GM19468 (cell line): ENCODE measurements at regions not wholly inside any gene's neighbourhood (a gene's known extent, or its start where the extent isn't known, plus 50 kb on each side); places are given as distances from the start of the nearest gene placed in this dataset.

Source experiments
- ATAC-seq: cut with Tn5 transposase; IDR thresholded peaks from one replicate; pipeline ENCODE4 v1.9.1; 2021; ENCODE audit warnings: mild to moderate bottlenecking, moderate library complexity, moderate number of reproducible peaks; ENCODE audit not compliant: unreplicated experiment; ENCODE audit errors: extremely low read depth

DNA sequence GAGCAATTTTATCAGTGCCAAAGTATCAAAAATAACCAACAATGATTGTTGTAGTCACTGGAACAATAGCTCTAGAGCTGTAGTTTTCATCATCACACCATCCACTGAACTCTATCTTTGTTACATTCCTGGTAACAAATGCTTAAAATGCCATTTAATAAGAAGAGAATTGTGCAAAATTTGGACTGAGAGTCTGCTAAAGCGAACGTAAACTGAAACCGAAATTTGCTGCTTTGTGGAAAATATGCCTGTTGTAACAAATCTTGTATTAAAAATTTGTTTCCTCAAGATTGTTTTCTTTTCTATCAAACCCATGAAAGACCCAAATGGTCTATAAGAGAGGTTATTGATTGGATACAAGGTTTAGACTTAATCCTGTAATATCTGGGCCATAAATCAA lies 109.3 kb upstream of the TECRL start:
- no peak for ATAC-seq

DNA sequence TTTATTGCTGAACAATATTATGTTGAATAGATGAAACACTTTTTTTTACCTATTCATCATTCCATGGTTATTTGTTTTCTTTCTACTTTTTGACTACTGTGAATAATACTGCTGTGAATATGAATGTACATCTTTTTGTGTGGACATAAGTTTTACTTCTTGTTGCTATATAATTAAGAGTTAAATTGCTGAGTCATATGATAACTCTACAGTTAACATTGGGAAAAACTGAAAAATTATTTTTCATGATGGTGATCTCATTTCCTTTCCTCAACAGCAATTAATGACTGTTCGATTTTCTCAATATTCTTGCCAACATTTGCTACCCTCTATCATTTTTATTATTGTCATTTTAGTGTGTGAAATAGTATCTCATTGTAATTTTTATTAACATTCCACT lies 106.9 kb upstream of the TECRL start:
- no peak for ATAC-seq

DNA sequence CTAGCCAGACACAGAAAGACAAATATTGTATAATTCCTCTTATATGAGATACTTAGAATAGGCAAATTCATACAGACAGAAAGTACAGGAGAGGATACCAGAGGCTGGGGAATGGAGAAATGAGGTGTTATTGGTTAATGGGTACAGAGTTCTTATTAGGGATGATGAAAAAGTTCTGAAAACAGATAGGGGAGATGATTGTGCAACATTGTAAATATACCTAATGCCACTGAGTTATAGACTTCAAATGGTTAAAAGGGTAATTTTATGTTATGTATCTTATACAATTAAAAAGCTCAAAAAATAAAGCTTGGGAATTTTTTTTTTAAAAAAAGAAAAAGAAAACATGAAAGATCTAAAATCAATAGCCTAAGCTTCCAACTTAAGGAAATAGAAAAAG lies 98.8 kb upstream of the TECRL start:
- no peak for ATAC-seq

DNA sequence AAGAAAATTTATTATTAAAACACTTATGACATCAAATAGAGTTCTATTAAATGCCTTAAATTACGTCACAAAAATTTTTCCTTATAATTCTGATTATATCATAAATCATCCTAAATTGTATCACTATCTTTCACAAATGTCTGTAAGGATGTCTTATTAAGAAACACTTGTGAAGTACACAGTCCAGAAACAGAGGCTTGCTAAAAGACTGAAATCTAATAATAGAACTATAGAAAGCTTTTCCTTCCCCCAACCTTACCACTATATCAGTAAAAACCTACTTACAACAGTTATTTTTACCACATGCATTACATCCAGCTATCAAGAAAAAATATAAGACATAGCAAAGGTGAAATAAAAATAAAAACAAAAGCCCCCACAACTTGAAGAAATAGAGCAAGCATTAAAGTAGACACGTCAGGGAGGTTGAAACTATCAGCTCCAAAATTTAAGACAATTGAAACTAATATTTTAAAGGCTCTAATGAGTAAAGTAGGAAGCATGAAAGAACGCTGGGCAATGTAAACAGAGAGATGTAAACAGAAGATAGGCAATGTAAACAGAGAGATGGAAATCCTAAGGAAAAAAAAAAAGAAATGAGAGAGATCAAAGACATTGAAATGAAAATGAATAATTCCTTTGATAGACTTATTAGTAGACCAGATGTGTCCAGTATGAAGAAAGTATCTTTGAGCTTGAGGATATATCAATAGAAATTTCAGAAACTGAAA lies 94.9 kb upstream of the TECRL start:
- ATAC-seq, result no peak

DNA sequence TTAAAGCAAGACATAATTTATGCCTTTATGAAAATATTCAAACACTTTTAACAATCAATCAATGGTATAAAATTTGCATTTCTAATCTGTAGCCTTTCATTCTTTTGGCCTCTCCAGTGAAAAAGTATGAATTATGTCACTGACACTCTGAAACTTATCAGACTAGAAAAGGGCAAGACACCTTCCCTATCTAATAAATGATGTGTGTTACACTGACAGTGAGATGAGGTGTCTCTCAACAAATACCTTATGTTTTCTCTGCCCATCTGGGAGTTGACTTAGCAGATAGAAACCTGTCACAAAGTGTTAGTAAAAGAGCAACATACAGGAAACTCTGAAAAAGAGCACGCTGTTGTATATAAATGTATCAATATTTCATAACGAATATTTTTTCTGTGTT lies 94.2 kb upstream of the TECRL start:
- ATAC-seq, result no peak

DNA sequence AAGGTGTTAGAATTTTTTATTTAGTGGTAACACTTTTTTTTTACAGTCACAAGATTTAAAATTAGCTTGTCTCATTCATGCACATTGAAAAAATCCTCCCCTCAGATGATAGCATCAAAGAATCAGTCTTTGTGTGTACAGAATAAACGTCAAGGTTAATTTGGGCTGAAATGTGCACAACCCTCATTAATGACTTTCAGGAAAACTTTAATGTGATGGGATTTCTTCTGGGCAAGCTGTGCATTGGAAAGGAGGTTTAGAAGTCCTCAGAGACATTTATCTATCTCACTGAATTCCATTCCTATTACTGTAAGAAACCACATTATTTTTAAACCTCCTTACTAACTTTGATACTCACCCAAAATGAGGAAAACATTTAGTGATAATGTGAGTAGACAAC lies 88.2 kb upstream of the TECRL start:
- no peak for ATAC-seq

DNA sequence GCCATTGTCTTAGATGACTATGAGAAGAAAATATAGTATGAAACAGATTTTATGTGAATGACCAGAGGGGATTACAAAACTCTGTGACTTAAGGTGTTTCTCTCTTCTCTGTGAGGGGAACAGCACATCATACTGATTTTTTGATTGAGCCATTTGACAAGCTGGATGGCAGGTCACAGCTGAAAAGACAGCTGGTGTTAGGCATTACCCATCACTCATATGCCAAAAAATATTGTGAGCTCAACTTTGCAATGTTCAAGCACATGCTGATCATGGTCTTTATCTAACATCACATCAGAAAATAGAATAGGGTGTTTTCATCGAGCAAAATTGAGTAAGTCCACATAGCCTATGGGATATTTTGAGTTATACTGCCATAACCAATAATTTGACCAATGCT lies 86.7 kb upstream of the TECRL start:
- no peak for ATAC-seq

DNA sequence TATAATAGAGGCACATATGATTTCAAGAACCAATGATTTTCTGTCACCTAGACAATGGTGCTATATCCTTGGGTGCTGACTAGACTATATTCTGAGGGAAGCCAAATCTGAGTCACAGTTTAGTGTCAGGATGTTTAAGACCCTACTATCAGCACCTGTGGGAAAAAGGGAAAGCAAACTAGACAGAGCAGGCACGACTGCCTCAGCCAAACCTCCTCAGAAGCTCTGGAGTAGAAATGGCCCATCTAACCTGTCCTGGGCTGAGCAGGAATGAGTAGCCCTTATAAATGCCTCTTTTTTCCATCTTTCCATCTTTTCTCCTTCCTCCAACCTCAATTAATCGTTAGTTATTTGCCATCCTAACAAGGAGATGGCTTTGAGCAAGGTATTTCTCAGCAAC lies 80.4 kb upstream of the TECRL start:
- no peak for ATAC-seq

DNA sequence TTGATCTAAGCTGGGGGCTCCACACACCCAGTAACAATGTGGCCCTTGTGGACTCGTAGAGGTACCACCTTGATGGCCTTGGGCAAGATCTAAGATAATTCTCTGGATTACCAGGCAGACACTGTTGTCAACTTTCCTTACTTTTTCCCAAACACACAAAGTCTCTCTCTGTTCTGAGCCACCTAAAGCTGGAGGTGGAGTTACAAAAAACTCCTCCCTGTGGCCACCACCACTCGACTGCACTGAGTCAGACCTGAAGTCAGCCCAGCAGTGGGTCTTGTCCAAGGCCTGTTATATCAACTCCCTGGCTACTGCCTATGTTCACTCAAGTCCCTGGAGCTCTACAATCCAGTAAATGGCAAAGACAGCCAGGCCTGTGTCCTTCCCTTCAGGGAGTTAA lies 70.1 kb upstream of the TECRL start:
- no peak for ATAC-seq

DNA sequence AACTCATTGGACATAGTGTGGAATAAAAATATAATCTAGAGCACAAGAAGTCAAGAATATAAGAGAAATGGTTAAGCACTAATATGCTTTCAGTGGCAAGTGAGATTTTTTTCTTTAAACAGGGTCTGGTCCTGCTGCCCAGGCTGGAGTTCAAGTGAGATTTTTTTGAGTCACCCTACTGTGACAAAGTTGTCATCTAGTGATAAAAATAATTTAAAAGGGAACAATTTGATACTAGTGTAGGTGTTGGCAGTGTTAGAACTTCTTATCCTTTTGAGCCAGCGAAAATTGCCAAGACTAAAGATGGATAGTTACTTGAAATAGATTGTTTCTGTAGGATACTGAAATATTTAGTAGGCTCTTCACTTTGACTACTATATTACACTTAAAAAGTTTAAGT lies 67.9 kb upstream of the TECRL start:
- ATAC-seq, result no peak

DNA sequence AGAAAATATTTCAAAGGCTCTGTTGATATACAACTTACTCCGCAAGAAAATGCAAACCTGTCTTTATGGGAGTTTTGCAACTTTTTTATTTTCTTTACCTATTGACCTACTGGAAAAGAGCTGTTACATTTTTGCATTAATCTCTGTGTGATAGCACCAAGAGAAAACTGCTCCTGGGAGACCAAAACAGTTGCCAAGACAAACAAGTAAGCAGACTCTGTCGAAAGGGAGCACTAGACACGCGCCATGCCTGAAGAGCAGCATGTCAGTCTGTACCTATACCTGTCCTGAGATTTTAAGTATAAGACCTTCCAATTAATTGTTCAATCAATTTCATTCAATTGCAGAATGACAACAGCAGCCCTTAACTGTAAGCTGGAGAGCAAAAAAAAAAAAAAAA lies 56.0 kb upstream of the TECRL start:
- ATAC-seq, result no peak

DNA sequence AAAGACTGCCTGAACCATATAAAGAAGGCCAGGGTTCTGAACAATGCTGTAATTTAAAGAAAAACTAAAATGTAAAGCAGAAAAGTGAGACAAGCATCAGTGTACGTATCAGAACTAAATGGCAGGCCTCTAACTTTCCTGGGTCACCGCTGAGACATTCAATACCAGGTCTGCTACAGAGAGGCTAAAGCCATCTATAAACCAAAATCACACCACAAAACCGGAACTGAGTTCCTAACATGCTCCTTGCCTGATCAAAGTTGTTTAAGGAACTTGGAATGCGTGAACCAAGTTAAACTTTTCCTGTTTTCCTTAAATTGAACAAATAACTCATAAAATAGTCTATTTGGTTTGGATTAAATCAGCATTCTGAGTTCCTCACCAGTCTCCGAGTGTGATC lies 55.3 kb upstream of the TECRL start:
- no peak for ATAC-seq
